HL-60 (cell line): ENCODE measurements at regions not wholly inside any gene's neighbourhood (a gene's known extent, or its start where the extent isn't known, plus 50 kb on each side); places are given as distances from the start of the nearest gene placed in this dataset.

ENCODE experiments used
- DNase-seq, 2 experiments: peaks; one replicate each; pipeline ENCODE4 v3.0.0-alpha.2; 2010 to 2020; ENCODE audit warnings: low read depth in 1 of 2, low spot score in 1 of 2
- H3K27ac ChIP-seq: fragments of 250-450 bp; sonication (Bioruptor Pico); replicated peaks from 2 replicates; pipeline ENCODE4 v1.5.1; 2020; ENCODE audit warnings: mild to moderate bottlenecking, moderate library complexity
- H3K27me3 ChIP-seq: fragments of 250-450 bp; sonication (Bioruptor Pico); 2 replicates; pipeline ENCODE4 v1.5.1; 2021; ENCODE audit warnings: mild to moderate bottlenecking, moderate library complexity; ENCODE audit not compliant: insufficient read depth, poor library complexity, severe bottlenecking
- H3K4me3 ChIP-seq: replicated peaks from 2 replicates; pipeline ENCODE4 v1.5.1; 2011; ENCODE audit warnings: mild to moderate bottlenecking, control low read depth, low read length; ENCODE audit not compliant: insufficient read depth
- GABPA ChIP-seq: IDR thresholded peaks from 2 replicates; pipeline ENCODE4 v1.6.1; 2012; ENCODE audit warnings: low read depth
- POLR2AphosphoS5 ChIP-seq: IDR thresholded peaks from 2 replicates; pipeline ENCODE4 v1.6.1; 2012; ENCODE audit warnings: low read depth
- SPI1 ChIP-seq: IDR thresholded peaks from 2 replicates; pipeline ENCODE4 v1.6.1; 2012; ENCODE audit warnings: low read depth, mild to moderate bottlenecking, borderline replicate concordance
- TF ChIP-seq, protein P1 (sequence below): IDR thresholded peaks from 2 replicates; pipeline ENCODE4 v1.6.1; 2012; ENCODE audit warnings: low read depth; ENCODE audit not compliant: insufficient replicate concordance
- TF ChIP-seq, protein P2 (sequence below): IDR thresholded peaks from one replicate; pipeline ENCODE4 v1.5.1; 2011; ENCODE audit warnings: low read length, control low read depth, inconsistent platforms; ENCODE audit not compliant: insufficient read depth

DNA sequence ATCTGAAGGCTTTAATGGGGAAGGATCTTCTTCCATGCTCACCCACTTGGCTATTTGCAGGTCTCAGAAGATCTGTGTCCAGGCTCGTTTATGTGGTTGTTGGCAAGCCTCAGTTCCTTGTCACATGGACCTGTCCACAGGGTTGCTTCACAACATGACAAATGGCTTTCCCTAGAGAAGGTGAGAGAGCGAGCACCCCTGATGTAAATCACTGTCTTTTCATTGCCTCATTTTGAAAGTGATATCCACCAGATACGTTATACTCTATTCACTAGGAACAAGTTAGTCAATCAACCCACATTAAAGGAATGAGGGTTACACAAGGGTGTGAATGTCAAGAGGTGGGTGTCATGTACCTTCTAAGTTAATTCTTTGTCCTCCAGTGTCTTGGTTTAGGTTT is 433.3 kb downstream of the RPS6KC1 start:
- no peak overlapping the region for H3K4me3 ChIP-seq
- TF ChIP-seq SPI1 (no peak), GABPA (no peak), POLR2AphosphoS5 (no peak)
- TF ChIP-seq, protein P1, sequence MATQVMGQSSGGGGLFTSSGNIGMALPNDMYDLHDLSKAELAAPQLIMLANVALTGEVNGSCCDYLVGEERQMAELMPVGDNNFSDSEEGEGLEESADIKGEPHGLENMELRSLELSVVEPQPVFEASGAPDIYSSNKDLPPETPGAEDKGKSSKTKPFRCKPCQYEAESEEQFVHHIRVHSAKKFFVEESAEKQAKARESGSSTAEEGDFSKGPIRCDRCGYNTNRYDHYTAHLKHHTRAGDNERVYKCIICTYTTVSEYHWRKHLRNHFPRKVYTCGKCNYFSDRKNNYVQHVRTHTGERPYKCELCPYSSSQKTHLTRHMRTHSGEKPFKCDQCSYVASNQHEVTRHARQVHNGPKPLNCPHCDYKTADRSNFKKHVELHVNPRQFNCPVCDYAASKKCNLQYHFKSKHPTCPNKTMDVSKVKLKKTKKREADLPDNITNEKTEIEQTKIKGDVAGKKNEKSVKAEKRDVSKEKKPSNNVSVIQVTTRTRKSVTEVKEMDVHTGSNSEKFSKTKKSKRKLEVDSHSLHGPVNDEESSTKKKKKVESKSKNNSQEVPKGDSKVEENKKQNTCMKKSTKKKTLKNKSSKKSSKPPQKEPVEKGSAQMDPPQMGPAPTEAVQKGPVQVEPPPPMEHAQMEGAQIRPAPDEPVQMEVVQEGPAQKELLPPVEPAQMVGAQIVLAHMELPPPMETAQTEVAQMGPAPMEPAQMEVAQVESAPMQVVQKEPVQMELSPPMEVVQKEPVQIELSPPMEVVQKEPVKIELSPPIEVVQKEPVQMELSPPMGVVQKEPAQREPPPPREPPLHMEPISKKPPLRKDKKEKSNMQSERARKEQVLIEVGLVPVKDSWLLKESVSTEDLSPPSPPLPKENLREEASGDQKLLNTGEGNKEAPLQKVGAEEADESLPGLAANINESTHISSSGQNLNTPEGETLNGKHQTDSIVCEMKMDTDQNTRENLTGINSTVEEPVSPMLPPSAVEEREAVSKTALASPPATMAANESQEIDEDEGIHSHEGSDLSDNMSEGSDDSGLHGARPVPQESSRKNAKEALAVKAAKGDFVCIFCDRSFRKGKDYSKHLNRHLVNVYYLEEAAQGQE, result no peak
- TF ChIP-seq, protein P2, sequence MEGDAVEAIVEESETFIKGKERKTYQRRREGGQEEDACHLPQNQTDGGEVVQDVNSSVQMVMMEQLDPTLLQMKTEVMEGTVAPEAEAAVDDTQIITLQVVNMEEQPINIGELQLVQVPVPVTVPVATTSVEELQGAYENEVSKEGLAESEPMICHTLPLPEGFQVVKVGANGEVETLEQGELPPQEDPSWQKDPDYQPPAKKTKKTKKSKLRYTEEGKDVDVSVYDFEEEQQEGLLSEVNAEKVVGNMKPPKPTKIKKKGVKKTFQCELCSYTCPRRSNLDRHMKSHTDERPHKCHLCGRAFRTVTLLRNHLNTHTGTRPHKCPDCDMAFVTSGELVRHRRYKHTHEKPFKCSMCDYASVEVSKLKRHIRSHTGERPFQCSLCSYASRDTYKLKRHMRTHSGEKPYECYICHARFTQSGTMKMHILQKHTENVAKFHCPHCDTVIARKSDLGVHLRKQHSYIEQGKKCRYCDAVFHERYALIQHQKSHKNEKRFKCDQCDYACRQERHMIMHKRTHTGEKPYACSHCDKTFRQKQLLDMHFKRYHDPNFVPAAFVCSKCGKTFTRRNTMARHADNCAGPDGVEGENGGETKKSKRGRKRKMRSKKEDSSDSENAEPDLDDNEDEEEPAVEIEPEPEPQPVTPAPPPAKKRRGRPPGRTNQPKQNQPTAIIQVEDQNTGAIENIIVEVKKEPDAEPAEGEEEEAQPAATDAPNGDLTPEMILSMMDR, result no peak
- H3K27ac ChIP-seq, result no peak overlapping the region
- no peak for DNase-seq
- no peaks in the 10 kb centered on the region for H3K27me3 ChIP-seq

DNA sequence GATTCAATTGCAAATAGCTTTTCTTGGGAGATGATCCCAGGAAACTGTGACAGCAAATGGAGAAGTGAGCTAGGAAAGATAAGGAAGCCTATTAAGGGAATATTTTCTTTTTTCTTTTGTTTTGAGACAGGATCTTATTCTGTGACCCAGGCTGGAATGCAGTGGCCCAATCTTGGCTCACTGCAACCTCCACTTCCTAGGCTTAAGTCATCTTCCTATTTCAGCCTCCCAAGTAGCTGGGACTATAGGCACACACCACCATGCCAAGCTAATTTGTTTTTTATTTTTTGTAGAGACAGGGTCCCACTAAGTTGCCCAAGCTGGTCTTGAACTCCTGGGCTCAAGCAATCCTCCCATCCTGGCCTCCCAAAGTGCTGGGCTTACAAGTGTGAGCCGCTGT is 433.7 kb downstream of the RPS6KC1 start:
- H3K27me3 ChIP-seq, result no peaks in the 10 kb centered on the region
- no peak for DNase-seq
- H3K4me3 ChIP-seq, result no peak overlapping the region
- no peak overlapping the region for H3K27ac ChIP-seq
- TF ChIP-seq, protein P1, result no peak
- TF ChIP-seq GABPA (no peak), SPI1 (no peak), POLR2AphosphoS5 (no peak)
- TF ChIP-seq, protein P2, result no peak

DNA sequence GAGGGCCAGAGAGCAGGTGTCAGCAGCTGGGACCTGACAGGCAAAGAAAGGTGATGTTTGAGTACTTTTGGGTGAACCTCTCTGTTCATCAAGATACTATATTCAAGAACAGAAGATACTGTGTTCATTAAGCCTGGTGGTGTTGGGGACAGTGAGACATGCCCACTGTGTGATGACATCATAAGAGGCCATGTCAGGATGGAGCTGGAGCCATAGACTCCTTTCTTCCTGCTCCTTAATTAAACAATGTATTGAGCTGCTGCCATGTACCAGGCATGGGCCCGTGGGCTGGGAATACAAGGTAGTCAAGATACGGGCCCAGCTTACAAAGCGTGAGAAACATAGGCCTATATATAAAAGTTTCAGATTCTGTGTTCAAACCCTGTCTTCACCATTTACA is 435.4 kb downstream of the RPS6KC1 start:
- no peak overlapping the region for H3K27ac ChIP-seq
- no peak overlapping the region for H3K4me3 ChIP-seq
- no peaks in the 10 kb centered on the region for H3K27me3 ChIP-seq
- no peak for DNase-seq
- no peak for TF ChIP-seq GABPA
- TF ChIP-seq SPI1, result no peak
- no peak for TF ChIP-seq POLR2AphosphoS5
- TF ChIP-seq, protein P2, result no peak
- TF ChIP-seq, protein P1, result no peak
